ENCODE measurements at regions not wholly inside any gene's neighbourhood (a gene's known extent, or its start where the extent isn't known, plus 50 kb on each side); places are given as distances from the start of the nearest gene placed in this dataset.

DNA sequence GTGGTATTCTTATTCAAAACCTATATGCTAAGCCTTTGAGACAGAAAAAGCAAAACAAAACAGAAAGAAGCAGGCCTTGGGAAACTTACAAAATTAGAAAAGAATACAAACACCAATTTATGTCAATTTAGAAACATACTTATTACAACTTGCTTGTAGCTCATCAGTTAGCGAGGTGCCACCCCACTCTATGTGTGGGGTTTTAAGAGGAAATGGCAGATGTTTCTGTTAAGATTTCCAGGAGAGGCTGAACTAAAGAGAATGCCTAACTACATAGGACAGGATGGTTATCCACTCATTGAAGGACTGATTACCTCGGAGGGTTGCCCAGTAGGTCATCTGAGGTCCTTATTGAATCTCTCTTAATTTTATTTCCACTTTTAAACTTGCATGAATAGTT is 302.0 kb downstream of the ETS1 start:
- Histone ChIP-seq H3K4me1 (replicated peaks) (no peaks in the 10 kb centered on the region), H3K27ac (no peak overlapping the region), H3K36me3 (no peaks in the 10 kb centered on the region), H3K9me3 (no peaks in the 10 kb centered on the region), H3K4me3 (no peak overlapping the region), H3K27me3 (replicated peaks; ENCODE audit: insufficient read depth) (no peaks in the 10 kb centered on the region)
- no peak for DNase-seq (ENCODE audit: low spot score)
- TF ChIP-seq POLR2AphosphoS5 (IDR thresholded peaks at IDR 0.05) (no peak), POLR2A (IDR thresholded peaks at IDR 0.05) (no peak)
- TF ChIP-seq, protein P1, sequence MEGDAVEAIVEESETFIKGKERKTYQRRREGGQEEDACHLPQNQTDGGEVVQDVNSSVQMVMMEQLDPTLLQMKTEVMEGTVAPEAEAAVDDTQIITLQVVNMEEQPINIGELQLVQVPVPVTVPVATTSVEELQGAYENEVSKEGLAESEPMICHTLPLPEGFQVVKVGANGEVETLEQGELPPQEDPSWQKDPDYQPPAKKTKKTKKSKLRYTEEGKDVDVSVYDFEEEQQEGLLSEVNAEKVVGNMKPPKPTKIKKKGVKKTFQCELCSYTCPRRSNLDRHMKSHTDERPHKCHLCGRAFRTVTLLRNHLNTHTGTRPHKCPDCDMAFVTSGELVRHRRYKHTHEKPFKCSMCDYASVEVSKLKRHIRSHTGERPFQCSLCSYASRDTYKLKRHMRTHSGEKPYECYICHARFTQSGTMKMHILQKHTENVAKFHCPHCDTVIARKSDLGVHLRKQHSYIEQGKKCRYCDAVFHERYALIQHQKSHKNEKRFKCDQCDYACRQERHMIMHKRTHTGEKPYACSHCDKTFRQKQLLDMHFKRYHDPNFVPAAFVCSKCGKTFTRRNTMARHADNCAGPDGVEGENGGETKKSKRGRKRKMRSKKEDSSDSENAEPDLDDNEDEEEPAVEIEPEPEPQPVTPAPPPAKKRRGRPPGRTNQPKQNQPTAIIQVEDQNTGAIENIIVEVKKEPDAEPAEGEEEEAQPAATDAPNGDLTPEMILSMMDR (IDR thresholded peaks at IDR 0.05) = no peak
- intact Hi-C loops (cut with DNase I) = no loop called here
- WGBS = 87% methylated on average over 2 of the region's 2 CpGs

DNA sequence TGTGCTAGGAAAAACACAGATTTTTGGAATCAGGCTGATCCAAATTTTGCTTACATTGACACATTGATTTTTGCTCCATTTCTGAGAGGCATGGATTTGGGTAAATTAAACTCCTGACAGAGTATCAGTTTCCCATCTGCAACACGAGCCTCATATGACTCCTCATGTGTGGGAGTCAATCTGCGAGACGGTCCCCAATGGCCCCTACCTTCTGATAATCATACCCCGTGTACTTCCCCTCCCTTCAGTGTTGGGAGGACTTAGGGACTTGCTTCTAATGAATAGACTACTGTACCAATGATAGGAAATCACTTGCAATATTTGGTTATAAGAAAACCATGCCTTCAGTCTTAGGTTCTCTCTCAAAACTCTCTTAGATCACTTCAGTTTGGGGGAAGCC is 302.7 kb downstream of the ETS1 start:
- Histone ChIP-seq H3K9me3 (no peaks in the 10 kb centered on the region), H3K27ac (no peak overlapping the region), H3K4me1 (replicated peaks) (no peaks in the 10 kb centered on the region), H3K27me3 (replicated peaks; ENCODE audit: insufficient read depth) (no peaks in the 10 kb centered on the region), H3K36me3 (no peaks in the 10 kb centered on the region), H3K4me3 (no peak overlapping the region)
- TF ChIP-seq POLR2A (IDR thresholded peaks at IDR 0.05) (no peak), POLR2AphosphoS5 (IDR thresholded peaks at IDR 0.05) (no peak)
- TF ChIP-seq, protein P1 (IDR thresholded peaks at IDR 0.05) = no peak
- DNase-seq (ENCODE audit: low spot score) = no peak
- 77% methylated on average over 4 of the region's 4 CpGs for WGBS
- intact Hi-C loops (cut with DNase I) = no loop called here

DNA sequence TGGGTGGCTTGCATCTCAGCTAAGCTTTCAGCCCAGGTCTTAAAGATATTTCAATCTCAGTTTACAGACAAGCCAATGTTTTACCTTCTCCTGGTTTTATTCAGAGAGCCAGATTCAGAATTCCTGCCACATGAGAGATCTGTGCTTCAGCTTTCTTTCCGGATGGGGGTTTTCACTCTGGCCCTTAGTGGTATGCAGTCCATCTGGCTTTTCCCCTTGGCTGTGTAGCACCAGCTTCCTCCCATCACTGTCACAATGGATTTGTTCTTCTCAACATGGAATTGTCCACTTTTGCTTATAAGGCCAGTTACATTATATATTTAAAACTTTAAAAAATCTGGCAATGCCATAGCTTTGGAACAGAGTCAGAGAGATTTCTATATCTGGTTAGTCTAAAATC is 303.9 kb downstream of the ETS1 start:
- no peak overlapping the region for H3K4me3 ChIP-seq
- H3K36me3 ChIP-seq = no peaks in the 10 kb centered on the region
- intact Hi-C loops (cut with DNase I) = no loop called here
- H3K4me1 ChIP-seq (replicated peaks) = no peaks in the 10 kb centered on the region
- no peak overlapping the region for H3K27ac ChIP-seq
- H3K9me3 ChIP-seq = no peaks in the 10 kb centered on the region
- 58% methylated on average over 1 of the region's 1 CpG for WGBS
- TF ChIP-seq POLR2AphosphoS5 (IDR thresholded peaks at IDR 0.05) (no peak), POLR2A (IDR thresholded peaks at IDR 0.05) (no peak)
- TF ChIP-seq, protein P1 (IDR thresholded peaks at IDR 0.05) = no peak
- DNase-seq (ENCODE audit: low spot score) = no peak
- no peaks in the 10 kb centered on the region for H3K27me3 ChIP-seq (replicated peaks; ENCODE audit: insufficient read depth)

DNA sequence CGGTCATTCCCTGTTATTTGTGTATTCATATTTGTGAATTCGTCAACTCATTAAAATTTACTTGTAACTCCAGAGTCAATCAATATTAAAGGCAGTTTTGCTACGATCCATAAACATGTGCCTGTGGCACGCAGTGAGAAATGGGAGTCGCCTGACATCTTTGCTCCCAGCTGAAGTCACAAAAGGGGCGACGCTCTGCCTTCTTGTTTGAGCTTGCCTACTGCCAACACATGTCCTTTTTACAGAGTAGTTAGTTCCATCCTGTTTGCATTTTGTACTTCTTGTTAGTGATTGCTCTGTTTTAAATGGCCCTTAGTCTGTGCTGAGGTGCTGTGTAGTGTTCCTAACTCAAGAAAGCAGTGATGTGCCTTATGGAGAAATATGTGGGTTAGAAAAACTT is 305.3 kb downstream of the ETS1 start:
- Histone ChIP-seq H3K36me3 (no peaks in the 10 kb centered on the region), H3K27me3 (replicated peaks; ENCODE audit: insufficient read depth) (no peaks in the 10 kb centered on the region), H3K4me3 (no peak overlapping the region), H3K27ac (no peak overlapping the region), H3K4me1 (replicated peaks) (no peaks in the 10 kb centered on the region), H3K9me3 (no peaks in the 10 kb centered on the region)
- WGBS = 47% methylated on average over 7 of the region's 7 CpGs
- intact Hi-C loops (cut with DNase I) = no loop called here
- DNase-seq (ENCODE audit: low spot score) = peak; percentile 8
- no peak for TF ChIP-seq POLR2A (IDR thresholded peaks at IDR 0.05)
- peak; percentile 69 for TF ChIP-seq POLR2AphosphoS5 (IDR thresholded peaks at IDR 0.05)

DNA sequence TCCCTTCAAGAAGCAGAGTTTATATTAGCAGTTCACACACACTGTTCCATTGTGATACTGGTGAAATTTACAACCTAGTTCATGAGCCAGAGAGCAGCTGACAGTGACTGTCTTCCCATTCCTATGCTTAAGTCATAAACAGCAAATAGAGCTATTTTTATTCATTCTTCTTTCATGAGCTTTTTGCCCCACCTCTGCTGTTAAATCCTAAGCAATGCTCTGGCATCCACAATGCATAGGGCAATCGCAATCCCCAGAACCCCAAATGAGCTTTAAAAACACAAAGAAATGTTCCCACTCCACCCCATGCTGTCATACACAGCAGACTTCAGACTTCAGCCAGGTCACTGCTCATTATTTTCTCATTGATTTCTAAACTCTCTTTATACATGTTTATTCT is 307.5 kb downstream of the ETS1 start:
- Histone ChIP-seq H3K27ac (no peak overlapping the region), H3K36me3 (no peaks in the 10 kb centered on the region), H3K4me3 (no peak overlapping the region), H3K27me3 (replicated peaks; ENCODE audit: insufficient read depth) (no peaks in the 10 kb centered on the region), H3K4me1 (replicated peaks) (no peaks in the 10 kb centered on the region), H3K9me3 (no peaks in the 10 kb centered on the region)
- 61% methylated on average over 1 of the region's 1 CpG for WGBS
- TF ChIP-seq POLR2AphosphoS5 (IDR thresholded peaks at IDR 0.05) (no peak), POLR2A (IDR thresholded peaks at IDR 0.05) (no peak)
- TF ChIP-seq, protein P1 (IDR thresholded peaks at IDR 0.05) = no peak
- DNase-seq (ENCODE audit: low spot score) = no peak
- intact Hi-C loops (cut with DNase I) = no loop called here

Measured in prostate gland (tissue), 2 donors.